GM18868 (cell line): ENCODE measurements at regions not wholly inside any gene's neighbourhood (a gene's known extent, or its start where the extent isn't known, plus 50 kb on each side); places are given as distances from the start of the nearest gene placed in this dataset.

ENCODE experiments used
- ATAC-seq: cut with Tn5 transposase; IDR thresholded peaks from one replicate; pipeline ENCODE4 v1.9.1; 2021; ENCODE audit warnings: mild to moderate bottlenecking, moderate library complexity; ENCODE audit not compliant: unreplicated experiment

GRCh38 chr2:226680719-226681118, 118.9 kb downstream of the IRS1 start:
- no peak for ATAC-seq

DNA sequence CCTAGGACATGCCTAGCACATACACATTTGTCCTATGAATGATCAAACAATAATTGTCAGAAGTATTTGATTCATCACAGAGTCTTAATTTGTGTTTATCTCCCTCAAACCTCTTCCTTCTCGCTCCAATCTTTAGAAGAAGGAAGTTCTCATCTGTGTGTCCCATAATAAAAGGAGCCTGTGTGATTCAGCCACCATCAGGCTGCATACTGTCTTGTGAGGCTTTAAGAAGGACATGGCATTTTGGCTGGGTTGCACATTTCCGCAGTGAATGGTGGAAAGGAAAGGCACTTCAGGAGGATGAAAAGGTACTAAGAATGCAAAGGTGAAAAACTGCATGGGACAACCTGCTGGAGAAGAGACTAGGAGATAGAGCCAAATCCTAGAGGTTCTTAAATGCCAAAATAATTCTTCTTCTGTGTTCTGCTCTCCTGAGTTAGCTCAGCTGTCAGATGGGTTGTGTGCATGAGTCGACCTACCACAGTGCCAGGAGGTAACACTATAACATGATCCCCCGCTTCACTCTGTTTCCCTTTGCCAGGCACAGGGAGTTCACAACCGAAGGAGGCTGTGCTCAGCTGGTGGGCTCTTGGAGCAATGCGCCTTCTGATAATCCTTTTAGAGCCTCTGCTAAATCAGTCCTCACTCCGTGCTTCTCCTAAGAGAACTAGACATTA, 120.1 kb downstream of the IRS1 start:
- ATAC-seq = no peak

GRCh38 chr2:226678422-226678821, 121.2 kb downstream of the IRS1 start:
- no peak for ATAC-seq

DNA sequence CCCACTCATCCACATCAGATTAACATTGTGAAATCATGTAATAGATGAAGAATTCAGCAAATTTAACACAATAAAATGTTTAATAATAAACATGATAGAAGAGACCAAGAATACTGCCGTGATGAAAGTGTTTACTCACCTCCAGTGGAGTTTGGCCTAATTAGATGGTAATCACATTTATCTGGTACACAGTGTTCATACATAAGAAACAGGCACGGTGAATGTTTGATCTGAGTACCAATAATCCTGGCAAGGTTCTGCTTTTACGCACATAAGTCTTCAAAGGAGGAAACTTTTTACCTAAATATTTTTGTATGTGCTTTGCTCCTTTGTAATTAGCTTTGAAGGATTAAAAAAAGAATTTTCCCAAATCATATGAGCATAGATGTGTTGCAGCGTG, 122.5 kb downstream of the IRS1 start:
- no peak for ATAC-seq

DNA sequence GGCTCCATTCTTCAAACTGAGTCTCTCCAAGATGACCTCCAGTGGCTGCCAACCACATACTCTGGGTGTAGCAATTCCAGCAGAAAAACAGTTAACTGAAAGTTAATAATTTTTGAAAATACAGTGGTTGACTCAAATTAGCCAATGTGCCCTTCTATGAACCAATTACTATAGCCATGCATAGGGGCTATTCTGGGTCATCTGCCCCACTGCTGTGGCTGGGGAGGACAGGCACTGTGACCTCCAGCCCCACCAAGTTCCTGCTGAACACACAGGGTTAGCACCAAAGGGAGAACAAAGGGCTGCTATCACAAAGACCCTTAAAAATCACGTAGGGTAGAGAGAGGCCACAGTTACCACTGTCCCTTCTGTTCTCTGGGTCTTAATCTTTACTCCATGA, 123.0 kb downstream of the IRS1 start:
- no peak for ATAC-seq

- ATAC-seq = no peak
Observed at GRCh38 chr2:226674123-226674522, 125.5 kb downstream of the IRS1 start.

DNA sequence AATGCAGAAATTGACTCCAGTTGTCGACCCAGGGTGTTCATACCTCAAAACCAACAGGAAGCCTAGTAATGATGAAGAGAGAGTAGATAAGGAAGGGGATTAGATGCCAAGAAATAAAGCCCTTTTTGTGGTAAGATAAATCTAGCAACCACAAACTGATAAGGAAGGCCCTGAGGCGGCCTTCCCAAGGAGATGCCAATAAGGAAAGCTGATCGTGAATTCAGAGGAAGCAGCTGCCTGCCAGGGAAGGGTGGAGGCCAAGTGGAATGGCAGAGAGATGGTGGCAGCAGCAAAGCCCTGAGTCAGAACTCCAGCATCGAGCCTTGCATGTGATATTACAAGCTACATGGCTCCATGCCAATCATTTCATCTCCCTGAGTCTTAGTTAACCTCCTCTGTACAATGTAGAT, 126.3 kb downstream of the IRS1 start:
- no peak for ATAC-seq

DNA sequence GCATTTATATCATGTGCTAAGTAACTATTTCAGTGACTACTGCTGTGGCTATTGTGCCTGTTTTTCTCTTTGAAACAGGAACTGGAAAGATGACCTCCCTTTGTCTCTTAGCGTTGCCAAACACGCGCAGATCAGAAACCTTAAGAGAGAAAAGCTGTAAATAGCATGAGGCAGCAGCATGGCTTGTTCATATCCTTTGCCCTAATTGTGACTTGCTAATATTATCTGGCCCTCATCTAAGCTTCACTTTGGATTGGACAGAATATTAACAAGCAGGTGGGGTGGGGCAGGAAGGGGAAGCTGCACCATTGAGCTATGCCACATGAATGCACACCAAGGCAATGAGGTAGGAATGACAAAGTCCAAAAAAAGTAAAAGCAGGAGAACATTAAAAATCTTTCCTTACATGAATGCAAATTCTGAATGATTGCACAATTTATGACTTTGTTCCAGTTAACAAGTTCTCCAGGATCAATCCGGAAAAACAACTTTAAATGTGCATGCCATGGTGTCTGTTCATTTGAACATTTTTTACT, 128.4 kb downstream of the IRS1 start:
- peak; percentile 37 for ATAC-seq

DNA sequence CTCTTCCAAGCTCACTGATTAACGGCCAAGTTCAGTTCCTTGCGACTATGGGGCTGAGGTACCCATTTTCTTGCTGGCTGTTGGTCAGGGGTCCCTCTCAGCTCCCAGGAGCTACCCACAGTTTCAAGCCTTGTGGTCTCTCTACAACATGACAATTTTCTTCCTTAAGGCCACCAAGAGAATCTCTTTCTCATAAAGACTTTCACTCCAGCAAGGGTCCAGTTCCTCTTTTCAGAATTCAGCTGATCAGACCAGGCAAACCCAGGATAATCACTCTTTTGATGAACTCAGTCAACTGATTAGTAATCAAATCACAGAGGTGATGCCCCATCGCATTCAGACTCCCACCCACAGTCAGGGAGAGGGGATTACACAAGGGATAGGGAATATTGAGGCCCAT, 129.7 kb downstream of the IRS1 start:
- peak; percentile 78 for ATAC-seq

DNA sequence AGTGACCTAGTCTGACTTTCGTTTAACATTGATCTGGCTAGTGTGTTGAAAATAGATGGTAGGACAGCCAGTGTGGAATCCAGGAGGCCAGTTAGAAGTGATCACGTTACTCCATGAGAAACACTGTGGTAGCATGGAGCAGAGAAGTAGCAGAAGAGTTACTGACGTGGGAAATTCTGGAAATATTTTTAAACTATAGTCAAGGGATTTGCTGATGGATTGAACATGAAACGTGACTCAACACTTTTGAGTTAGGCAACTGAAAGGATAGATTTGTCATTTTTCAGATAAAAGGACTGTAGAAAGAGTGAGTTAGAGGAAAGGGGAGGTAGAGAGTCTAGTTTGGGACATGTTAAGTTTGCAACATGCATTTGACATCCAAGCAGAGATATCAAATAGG, 130.4 kb downstream of the IRS1 start:
- no peak for ATAC-seq

GRCh38 chr2:226667736-226668135, 131.9 kb downstream of the IRS1 start:
- no peak for ATAC-seq

DNA sequence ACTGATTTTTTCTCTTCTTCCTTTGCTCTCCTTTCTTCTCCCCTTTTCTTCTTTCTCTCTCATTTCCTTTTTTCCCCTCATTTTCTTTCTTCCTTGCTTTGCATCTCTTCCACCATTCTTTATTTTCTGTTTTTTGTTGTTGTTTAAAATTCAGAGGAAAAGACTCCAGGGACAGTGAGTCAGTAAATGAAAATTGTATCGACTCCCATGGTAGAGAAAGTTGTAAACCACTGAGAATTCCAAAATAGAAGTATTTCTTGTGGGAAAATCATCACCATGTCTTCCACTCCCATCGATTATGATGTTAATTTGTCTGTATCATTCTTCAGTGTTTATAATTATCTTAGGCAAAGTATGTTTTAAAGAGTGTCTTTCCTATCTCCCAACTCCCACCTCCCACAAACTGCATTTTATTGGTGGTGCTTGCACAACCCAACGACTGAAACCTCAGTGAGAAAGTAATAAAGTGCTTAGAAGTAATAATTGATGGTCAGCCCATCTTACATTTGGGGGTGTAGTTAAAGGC, 134.3 kb downstream of the IRS1 start:
- ATAC-seq = no peak

DNA sequence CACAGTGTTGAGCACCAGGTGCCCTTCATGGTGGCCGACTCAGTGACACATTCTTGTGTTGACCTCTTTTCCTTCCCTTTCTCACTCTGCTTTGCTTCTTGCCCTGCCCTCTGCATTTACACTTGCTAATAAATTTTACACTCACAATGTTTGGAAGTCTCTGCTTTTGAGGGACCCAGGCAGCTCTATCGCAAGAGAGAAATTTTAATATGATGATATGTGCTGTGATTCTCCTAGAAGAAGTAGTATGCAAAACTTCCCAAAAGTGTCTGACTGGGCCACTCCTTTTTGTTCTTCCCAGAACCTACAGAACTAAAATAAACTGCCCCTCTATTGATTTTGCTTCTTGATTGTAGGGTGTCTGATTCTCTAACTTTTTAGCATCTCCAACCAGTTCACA, 135.0 kb downstream of the IRS1 start:
- no peak for ATAC-seq

DNA sequence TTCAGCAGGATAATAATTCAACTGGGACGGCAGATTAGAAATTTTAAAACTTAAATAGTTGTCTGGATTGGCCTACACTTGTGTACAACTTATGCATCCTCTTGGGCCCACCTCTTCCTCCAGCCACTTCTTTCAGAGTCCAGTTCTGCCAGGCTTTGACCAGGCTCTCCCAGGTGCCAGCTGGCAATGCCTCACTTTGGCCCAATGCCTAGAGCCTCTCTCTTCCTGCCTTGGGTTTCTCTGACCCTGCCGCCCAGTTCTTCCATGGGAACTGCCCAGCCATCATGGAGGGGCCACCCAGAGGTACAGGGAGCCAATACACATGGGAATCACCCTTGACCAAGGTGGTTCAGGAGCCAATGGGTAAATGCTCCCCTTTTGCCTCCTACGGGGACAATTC, 135.5 kb downstream of the IRS1 start:
- no peak for ATAC-seq

DNA sequence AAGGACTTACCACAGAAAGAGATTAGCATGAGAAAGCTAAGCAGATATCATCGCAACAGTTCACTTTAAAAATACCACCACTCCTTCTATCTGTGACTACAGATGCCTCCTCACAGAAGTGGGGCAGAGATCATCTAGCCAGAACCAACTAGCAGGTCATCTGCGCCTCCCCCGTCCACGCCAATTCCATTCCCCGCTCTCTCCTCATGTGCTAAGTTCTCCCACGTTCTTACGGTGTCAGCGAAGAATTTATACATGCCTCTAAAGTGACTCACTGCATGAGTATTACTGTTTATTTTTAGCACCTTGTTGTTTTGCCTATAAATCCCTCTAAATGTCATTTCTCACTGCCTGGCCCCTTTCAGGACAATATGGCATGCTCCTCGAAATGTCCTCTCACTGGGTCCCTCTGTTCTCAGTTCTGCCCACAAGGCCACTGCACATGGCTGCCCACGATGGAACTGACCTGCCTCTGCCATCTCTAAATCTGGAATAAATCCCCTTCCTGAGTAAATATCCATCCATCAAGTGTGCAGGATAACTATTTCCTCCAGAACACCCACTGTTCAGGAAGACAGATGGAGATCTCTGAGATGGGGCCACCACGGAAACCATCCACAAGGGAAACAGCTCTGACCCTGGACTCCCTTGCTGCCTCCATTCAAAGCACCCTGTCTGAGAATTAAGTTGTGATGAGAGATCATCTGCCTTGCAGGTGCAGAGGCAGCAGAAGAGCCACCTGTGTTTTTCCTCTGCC, 137.7 kb downstream of the IRS1 start:
- no peak for ATAC-seq

- no peak for ATAC-seq
Observed at GRCh38 chr2:226660526-226660925, 139.1 kb downstream of the IRS1 start.

DNA sequence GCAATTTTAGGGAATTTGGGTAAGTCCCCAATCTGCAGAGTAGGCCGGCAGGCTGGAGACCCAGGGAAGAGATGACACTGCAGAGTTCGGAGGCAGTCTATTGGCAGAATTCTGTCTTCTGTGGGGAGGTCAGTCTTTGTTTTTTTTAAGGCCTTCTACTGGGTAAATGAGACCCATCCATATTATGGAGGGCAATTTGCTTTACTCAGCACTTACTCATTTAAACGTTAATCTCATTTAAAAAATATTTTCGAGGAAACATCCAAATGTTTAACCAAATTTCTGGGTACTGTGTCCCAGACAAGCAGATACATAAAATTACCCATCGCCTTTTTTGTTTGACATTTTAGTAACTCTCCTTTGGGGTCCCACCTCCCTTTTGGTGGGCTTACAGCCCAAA, 139.5 kb downstream of the IRS1 start:
- ATAC-seq = no peak

GRCh38 chr2:226659410-226659809, 140.2 kb downstream of the IRS1 start:
- ATAC-seq = no peak

DNA sequence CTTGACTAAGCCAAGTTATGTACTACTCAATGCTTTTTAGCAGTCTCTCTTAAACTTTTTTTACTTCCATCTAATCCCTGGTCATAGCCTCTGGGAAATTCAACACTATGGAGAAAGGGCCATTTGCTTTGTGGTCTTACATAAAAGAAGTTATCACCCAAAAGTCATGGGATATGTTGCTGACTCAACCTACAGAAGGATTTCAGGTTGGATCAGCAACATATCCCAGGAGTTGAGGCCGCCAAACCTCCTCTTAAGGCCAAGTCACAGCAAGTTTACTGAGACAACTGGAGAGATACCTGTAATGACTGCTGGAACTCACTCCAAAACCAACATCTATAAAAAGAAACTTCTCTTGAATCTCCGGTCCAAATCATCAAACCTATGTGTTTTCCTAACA, 141.1 kb downstream of the IRS1 start:
- ATAC-seq = no peak

GRCh38 chr2:226657340-226658053, 142.1 kb downstream of the IRS1 start:
- no peak for ATAC-seq

GRCh38 chr2:226656367-226656766, 143.3 kb downstream of the IRS1 start:
- no peak for ATAC-seq

GRCh38 chr2:226655871-226656270, 143.7 kb downstream of the IRS1 start:
- no peak for ATAC-seq
